Fibroblast of lung (primary cell): ENCODE measurements at regions not wholly inside any gene's neighbourhood (a gene's known extent, or its start where the extent isn't known, plus 50 kb on each side); places are given as distances from the start of the nearest gene placed in this dataset.

Source experiments
- DNase-seq, 2 donors: peaks; one replicate each; pipeline versions ENCODE4 v3.0.0 to v3.0.0-alpha.2; 2010; ENCODE audit warnings: low read depth in 2 of 2
- H2AFZ ChIP-seq: 2 replicates; pipeline ENCODE4 v1.5.1; 2012; ENCODE audit warnings: low read length, control low read depth, inconsistent platforms
- H3K27ac ChIP-seq: 2 replicates; pipeline ENCODE4 v1.5.1; 2011; ENCODE audit warnings: low read length, control low read depth; ENCODE audit not compliant: insufficient read depth
- H3K27me3 ChIP-seq: 2 replicates; pipeline ENCODE4 v1.5.1; 2011; ENCODE audit warnings: mild to moderate bottlenecking, low read length; ENCODE audit not compliant: control insufficient read depth, insufficient read depth
- H3K36me3 ChIP-seq: 2 replicates; pipeline ENCODE4 v1.5.1; 2011; ENCODE audit warnings: low read length; ENCODE audit not compliant: control insufficient read depth, insufficient read depth
- H3K4me1 ChIP-seq: 2 replicates; pipeline ENCODE4 v1.5.1; 2011; ENCODE audit warnings: low read length; ENCODE audit not compliant: control insufficient read depth, insufficient read depth; ENCODE audit errors: extremely low read depth
- H3K4me2 ChIP-seq: 2 replicates; pipeline ENCODE4 v1.5.1; 2011; ENCODE audit warnings: low read length, control low read depth; ENCODE audit not compliant: insufficient read depth; ENCODE audit errors: extremely low read depth
- H3K4me3 ChIP-seq, 4 experiments: fragments of 200-600 bp in 1 of 4; sonication (generic) in 1 of 4; replicated peaks in 1 of 4; 2 replicates each; pipeline ENCODE4 v1.5.1; 2011 to 2016; ENCODE audit warnings: low read length in 4 of 4, low read depth in 3 of 4, mild to moderate bottlenecking in 3 of 4, control low read depth in 2 of 4, inconsistent platforms in 1 of 4, mixed read lengths in 1 of 4; ENCODE audit not compliant: insufficient read depth in 1 of 4; ENCODE audit errors: control extremely low read depth in 1 of 4
- H3K79me2 ChIP-seq: 2 replicates; pipeline ENCODE4 v1.5.1; 2012; ENCODE audit warnings: mild to moderate bottlenecking, low read length, inconsistent platforms; ENCODE audit not compliant: control insufficient read depth, insufficient read depth
- H3K9ac ChIP-seq: 2 replicates; pipeline ENCODE4 v1.5.1; 2011; ENCODE audit warnings: mild to moderate bottlenecking, low read length, control low read depth; ENCODE audit not compliant: insufficient read depth
- H3K9me3 ChIP-seq: 2 replicates; pipeline ENCODE4 v1.5.1; 2012; ENCODE audit warnings: low read depth, low read length; ENCODE audit not compliant: control insufficient read depth, insufficient read depth
- H4K20me1 ChIP-seq: 2 replicates; pipeline ENCODE4 v1.5.1; 2011; ENCODE audit warnings: low read length; ENCODE audit not compliant: control insufficient read depth, insufficient read depth; ENCODE audit errors: extremely low read depth
- CTCF ChIP-seq, 2 donors: IDR thresholded peaks in 1 of 2; conservative IDR thresholded peaks in 1 of 2; 1 replicate in 1 of 2; 2 replicates in 1 of 2; pipeline ENCODE4 v1.5.1; 2011 to 2012; ENCODE audit warnings: low read length in 2 of 2, control low read depth in 1 of 2, inconsistent platforms in 1 of 2, low read depth in 1 of 2, mild to moderate bottlenecking in 1 of 2
- EZH2 ChIP-seq: IDR thresholded peaks from 2 replicates; pipeline ENCODE4 v1.5.1; 2012; ENCODE audit warnings: low read length, control low read depth, mild to moderate bottlenecking; ENCODE audit errors: missing control alignments

- no peak for TF ChIP-seq EZH2
- TF ChIP-seq CTCF (conservative IDR thresholded peaks at IDR 0.05 in 1 of 2, IDR thresholded peaks at IDR 0.05 in 1 of 2; ENCODE audit: low read depth in 1 of 2, low read length in 2 of 2), result no peak
- no peaks in the 10 kb centered on the region for H3K27me3 ChIP-seq
- no peaks in the 10 kb centered on the region for H3K9me3 ChIP-seq
- no peaks in the 10 kb centered on the region for H3K4me1 ChIP-seq
- H3K4me2 ChIP-seq, result no peak overlapping the region
- no peaks in the 10 kb centered on the region for H4K20me1 ChIP-seq
- H3K4me3 ChIP-seq, result no peak overlapping the region
- no peaks in the 10 kb centered on the region for H3K79me2 ChIP-seq
- no peak overlapping the region for H2AFZ ChIP-seq
- H3K27ac ChIP-seq, result no peak overlapping the region
- no peak overlapping the region for H3K9ac ChIP-seq
- DNase-seq, result no peak
- H3K36me3 ChIP-seq, result no peaks in the 10 kb centered on the region
Measured at GRCh38 chr4:81375745-81376144, 96.0 kb downstream of the RASGEF1B start.

- TF ChIP-seq CTCF (conservative IDR thresholded peaks at IDR 0.05 in 1 of 2, IDR thresholded peaks at IDR 0.05 in 1 of 2; ENCODE audit: low read depth in 1 of 2, low read length in 2 of 2), result peak; percentile 27 to 38
- no peak for TF ChIP-seq EZH2
- Histone ChIP-seq H3K27me3 (no peaks in the 10 kb centered on the region), H3K27ac (no peak overlapping the region), H3K4me2 (no peak overlapping the region), H3K36me3 (no peaks in the 10 kb centered on the region), H3K9me3 (no peaks in the 10 kb centered on the region), H3K4me1 (peaks cover 3% of the 10 kb centered on the region), H3K79me2 (no peaks in the 10 kb centered on the region), H4K20me1 (no peaks in the 10 kb centered on the region), H3K9ac (no peak overlapping the region), H2AFZ (no peak overlapping the region), H3K4me3 (no peak overlapping the region)
- peak in 1 of 2 donors; percentile 34 for DNase-seq
Measured at GRCh38 chr4:81369886-81370285, 101.8 kb downstream of the RASGEF1B start.

GRCh38 chr4:81366779-81367178, 104.9 kb downstream of the RASGEF1B start:
- no peak overlapping the region for H2AFZ ChIP-seq
- no peak overlapping the region for H3K27ac ChIP-seq
- no peak overlapping the region for H3K4me3 ChIP-seq
- no peak overlapping the region for H3K9ac ChIP-seq
- peaks cover 3% of the 10 kb centered on the region for H3K4me1 ChIP-seq
- no peak for TF ChIP-seq CTCF (conservative IDR thresholded peaks at IDR 0.05 in 1 of 2, IDR thresholded peaks at IDR 0.05 in 1 of 2; ENCODE audit: low read depth in 1 of 2, low read length in 2 of 2)
- no peak for TF ChIP-seq EZH2
- H3K4me2 ChIP-seq, result no peak overlapping the region
- H4K20me1 ChIP-seq, result no peaks in the 10 kb centered on the region
- DNase-seq, result no peak
- no peaks in the 10 kb centered on the region for H3K27me3 ChIP-seq
- H3K36me3 ChIP-seq, result no peaks in the 10 kb centered on the region
- H3K9me3 ChIP-seq, result no peaks in the 10 kb centered on the region
- H3K79me2 ChIP-seq, result no peaks in the 10 kb centered on the region
